Stimulated activated naive CD4-positive, alpha-beta T cell (primary cell): ENCODE measurements at regions not wholly inside any gene's neighbourhood (a gene's known extent, or its start where the extent isn't known, plus 50 kb on each side); places are given as distances from the start of the nearest gene placed in this dataset.
"Not testable (repeated sequence)": the region's sequence is repeated elsewhere in the genome, so short reads cannot be mapped to it uniquely, and the experiment has no call there.

Source experiments
- DNase-seq, 6 experiments: peaks; one replicate each; lab custom pipeline; 2025; lab: John Stamatoyannopoulos, UW

GRCh38 chr15:88995449-88995848 lies 82.3 kb upstream of the MFGE8 start:
- no peak for DNase-seq

DNA sequence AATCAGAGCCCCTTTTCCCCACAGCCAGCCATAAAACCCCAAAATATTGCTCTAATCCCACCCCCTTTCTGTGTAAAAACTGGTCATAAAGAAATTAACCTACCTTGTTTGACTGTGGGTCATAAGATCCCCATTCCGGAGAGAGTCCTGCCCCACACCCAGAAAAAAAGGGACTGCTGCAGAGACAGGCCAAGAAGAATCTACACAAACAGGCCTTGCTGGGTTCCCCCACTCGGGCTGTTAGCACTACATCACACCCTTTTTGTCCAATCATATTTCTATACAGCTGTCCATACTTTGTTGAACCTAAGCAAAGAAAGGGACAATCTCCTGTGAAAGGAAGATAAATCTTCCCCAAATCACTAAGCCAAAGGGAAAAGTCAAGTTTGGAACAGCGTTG lies 84.4 kb upstream of the MFGE8 start:
- no peak for DNase-seq

- DNase-seq: no peak
Observed at GRCh38 chr15:88998980-88999713, 86.0 kb upstream of the MFGE8 start.

GRCh38 chr15:89001708-89002275 lies 86.5 kb upstream of the ABHD2 start:
- DNase-seq: not testable (repeated sequence)

DNA sequence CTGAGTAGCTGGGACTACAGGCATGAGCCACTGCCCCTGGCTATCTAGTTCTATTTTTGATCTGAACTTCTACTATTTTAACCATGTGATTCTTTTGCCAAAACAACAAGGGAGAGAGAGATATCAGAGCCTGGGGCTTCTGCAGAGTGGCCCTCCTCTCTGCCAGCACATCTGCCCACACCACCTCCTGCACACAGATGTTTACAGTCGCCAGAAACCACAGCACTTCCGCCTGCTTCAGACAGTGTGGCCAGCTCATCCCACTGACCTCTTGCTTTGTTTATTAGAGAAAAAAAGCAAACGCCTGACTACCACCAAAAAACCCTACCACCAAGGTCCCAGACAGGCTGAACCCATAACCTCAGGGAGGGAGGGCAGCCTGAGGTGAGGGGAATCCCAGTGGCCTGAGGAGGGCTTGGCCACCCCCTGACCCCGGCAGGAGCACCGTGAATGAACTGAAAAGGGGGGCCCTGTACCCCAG lies 85.9 kb upstream of the ABHD2 start:
- DNase-seq: no peak

DNA sequence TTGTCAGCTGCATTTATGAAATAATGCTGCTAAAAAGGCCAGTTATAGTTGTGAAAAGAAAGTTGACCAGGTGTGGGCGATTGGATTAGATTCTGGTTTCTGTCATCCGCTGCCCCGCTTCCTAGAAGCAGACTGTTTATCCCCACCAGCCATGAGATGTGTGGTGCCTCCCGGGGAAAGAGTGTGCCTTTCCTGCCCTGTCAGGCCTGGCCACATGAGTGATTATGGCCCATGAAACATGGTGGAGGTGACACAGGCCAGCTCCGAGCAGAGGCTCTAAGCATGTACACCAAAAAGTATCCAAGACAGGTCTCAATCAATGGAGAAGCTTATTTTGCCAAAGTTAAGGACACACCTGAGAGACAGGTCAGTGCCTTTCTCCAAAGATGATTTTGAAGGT lies 85.4 kb upstream of the ABHD2 start:
- DNase-seq: no peak

DNA sequence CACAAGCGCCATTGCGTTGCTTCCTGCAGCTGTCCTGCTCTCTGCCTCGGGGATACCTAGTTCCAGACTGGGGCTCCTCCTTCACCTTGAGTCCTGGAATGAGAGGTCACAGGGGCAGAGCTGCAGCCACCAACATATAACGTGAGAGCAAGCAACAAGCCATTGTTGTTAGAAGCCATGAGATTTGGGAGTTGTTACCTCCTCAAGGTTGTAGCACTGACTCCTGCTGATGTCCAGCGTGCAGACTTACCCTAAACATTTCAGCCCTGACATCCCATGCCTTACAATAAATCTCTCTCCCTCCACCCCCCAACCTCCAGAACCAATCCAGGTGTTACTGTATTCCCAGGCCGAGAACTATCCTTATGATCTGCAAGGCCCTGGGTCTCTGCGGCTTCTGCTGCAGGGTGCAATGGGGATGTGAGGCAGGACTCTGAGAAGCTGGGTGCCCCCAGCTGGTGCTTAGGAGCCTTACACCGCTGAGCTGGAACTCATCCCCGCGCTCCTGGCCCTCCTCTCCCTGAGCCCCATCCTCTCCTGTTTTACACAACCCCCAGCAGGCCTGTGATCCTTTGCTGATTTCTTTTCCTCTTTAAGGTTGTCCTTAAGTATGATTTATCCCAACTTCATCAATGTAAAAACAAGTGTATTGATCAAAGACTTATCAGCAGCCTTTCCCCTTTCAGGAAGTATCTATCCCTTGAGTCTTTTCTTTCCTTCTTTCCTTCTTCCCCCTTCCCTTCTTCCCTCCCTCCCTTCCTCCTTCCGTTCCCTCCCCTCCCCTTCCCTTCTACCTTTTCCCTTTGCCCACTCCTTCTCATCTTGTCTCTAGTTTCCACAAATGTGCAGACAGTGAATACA lies 84.2 kb upstream of the ABHD2 start:
- no peak for DNase-seq

- DNase-seq: no peak
Observed at GRCh38 chr15:89004726-89005030, 83.6 kb upstream of the ABHD2 start.

- DNase-seq: not testable (repeated sequence)
Observed at GRCh38 chr15:89007527-89007926, 80.7 kb upstream of the ABHD2 start.

- no peak for DNase-seq
Observed at GRCh38 chr15:89007989-89008388, 80.3 kb upstream of the ABHD2 start.

DNA sequence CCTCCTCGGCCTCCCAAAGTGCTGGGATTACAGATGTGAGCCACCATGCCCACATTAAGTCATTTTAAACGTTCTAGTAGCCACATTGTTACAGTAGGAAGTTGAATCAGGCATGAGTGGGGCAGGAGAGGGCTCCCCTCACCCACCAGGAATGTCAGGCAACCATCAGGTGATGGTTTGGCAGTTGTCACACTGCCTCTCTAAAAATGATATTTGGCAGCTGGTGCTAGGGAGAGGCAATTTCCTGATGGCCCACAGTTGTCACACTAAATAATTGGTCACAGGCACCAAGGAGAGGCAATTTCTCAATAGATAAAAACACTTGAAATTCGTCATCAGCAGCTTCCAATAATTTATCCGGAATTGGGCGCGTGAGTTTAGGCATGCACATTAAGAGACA lies 79.2 kb upstream of the ABHD2 start:
- no peak for DNase-seq

DNA sequence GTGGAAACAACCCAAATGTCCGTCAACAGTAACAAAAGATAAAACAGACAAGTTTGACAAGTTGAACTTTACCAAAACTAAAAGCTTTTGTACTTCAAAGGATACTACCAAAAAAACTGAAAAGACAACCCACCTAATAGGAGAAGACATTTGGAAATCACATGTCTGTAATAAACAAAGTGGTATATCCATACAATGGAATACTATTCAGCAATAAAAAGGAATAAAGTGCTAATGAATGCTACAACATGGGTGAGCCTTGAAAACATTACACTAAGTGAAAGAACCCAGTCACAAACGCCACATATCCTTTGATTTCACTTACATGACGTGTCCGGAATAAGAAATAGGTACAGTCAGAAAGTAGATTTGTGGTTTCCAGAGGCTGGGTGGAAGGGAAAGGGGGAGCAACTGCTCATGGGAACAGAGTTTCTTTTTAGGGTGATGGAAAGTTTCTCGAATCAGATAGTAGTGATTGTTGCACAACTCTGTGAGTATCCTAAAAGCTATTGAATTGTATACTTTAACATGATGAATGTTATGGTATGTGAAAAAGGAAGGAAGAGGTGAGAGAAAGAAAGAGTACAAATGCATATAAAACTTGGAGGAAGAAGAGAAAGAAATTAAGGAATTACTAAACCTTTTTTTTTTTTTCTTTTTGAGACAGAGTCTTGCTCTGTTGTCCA lies 72.7 kb upstream of the ABHD2 start:
- no peak for DNase-seq

DNA sequence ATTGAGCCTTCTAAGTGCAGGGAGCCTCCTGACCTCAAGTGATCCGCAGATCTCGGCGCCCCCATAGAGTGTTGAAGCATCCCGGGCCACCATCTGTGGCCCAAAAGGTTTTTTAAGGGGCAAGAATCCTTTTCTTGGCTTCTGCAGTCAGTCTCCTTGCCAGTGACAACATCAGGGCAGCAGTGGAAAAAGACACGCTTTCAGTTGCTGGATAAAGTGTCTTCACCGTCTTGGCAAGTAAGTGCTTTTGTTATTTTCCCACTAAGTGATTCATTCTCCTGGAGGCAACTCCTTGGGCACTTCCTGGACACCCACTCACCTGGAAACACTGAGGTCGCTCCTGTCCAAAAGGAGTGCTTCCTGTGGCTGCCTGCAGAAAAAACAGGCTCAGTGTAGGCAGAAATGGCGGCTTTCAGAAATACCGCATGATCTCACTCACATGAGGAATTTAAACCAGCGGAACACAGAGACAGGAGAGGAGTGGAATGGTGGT lies 71.7 kb upstream of the ABHD2 start:
- no peak for DNase-seq

DNA sequence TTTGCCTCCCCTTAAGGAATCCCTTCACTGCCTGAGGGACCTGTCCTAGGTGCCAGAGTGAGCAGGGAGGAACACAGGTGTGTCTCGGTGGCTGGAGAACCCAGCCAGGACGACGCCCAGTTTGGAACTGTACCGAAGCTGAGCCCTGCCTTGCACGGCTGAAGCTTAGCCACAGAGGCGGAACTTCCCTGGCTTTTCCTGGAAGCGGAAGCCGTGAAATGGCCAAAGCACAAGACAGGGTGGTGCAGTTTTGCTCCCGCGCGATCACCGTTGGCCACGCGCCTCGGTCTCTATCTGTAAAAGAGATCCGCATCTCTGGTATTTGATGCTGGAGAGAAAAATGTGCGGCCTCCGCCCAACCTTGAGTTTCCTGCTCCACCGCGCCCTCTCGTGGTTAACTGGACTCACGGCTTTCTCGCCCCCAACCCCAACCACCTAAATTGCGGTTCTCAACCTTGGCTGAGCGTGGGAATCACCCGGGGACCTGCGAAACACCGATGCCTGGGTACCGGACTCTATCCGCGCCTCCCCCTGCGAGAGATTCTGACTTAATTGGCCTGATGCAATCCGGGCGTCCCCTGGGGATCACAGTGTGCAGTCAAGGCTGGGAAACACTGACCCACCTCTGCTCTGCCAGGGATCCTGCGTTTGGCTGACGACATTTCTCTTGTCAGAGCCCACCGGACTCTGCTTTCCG lies 70.7 kb upstream of the ABHD2 start:
- DNase-seq: peak; percentile 67 to 89 (median 78)

GRCh38 chr15:89018207-89018606 lies 70.0 kb upstream of the ABHD2 start:
- no peak for DNase-seq

- no peak for DNase-seq
Observed at GRCh38 chr15:89019436-89019835, 68.8 kb upstream of the ABHD2 start.

DNA sequence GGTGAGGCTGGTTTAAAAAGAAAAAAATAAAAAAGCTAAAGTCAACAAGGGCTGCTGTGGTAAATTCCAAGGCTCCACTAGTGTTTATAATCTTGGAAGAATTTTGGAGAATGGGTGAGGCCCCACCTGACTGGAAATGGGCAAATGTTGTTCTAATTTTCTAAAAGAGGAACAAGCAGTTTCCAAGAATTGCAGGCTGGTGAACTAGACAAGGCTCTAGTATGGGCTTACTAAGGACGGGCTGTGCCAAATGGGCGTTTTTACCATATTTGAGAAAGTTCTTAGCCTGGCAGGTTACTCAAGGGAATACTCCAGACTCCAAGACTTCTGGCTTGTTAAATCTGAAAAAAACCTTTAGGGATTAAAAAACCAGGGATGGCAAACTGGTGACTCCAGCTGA lies 67.0 kb upstream of the ABHD2 start:
- no peak for DNase-seq

DNA sequence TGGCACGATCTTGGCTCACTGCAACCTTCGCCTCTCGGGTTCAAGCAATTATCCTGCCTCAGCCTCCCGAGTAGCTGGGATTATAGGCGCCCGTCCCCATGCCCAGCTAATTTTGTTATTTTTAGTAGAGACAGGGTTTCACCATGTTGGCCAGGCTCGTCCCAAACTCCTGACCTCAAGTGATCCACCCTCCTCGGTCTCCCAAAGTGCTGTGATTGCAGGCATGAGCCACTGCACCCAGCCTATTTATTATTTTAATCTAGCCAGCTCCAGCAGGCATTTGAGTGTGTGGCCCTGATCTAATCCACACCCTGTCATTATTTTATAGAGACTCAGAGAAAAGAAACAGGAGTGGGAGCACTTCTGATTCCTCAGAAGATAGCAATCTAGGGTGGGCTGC lies 66.4 kb upstream of the ABHD2 start:
- not testable (repeated sequence) for DNase-seq

GRCh38 chr15:89023311-89023961 lies 64.8 kb upstream of the ABHD2 start:
- no peak for DNase-seq

DNA sequence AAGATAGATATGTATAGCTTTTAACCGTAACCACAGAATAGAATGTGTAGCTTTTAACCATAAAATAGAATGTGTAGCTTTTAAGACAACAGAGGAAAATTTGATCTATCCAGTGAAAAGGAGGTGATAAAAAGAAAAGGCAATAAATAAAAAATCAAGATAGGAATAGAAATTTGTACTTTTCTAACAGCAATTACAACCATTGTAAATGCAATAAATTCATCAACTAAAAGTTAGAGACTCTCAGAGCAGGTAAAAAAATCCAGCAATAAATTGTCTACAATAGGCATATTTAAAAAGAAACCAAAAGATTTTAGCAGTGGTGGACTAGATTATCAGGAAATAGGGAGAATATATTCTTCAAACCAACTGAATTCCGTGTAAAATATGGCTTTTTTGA lies 63.8 kb upstream of the ABHD2 start:
- no peak for DNase-seq

- DNase-seq: no peak
Observed at GRCh38 chr15:89026167-89026566, 62.1 kb upstream of the ABHD2 start.
